BJ (cell line): ENCODE measurements at regions not wholly inside any gene's neighbourhood (a gene's known extent, or its start where the extent isn't known, plus 50 kb on each side); places are given as distances from the start of the nearest gene placed in this dataset.

ENCODE experiments used
- CTCF ChIA-PET: fragments of 350-600 bp; formaldehyde crosslinking; extraction: SDS; loops from one replicate; lab custom pipeline; 2021; ENCODE audit warnings: antibody characterized with exemption, inconsistent platforms; lab: Yijun Ruan, JAX
- POLR2A ChIA-PET: fragments of 300-600 bp; sonication (Branson Sonifier 250); formaldehyde crosslinking; extraction: SDS; loops from one replicate; lab custom pipeline; 2021; ENCODE audit warnings: antibody characterized with exemption; lab: Charles Lee
- DNase-seq: peaks from one replicate; pipeline ENCODE4 v3.0.0-alpha.2; 2011; ENCODE audit warnings: low read depth
- H3K27me3 ChIP-seq: 2 replicates; pipeline ENCODE4 v1.6.0; 2011; ENCODE audit warnings: low read length; ENCODE audit not compliant: control insufficient read depth, insufficient read depth
- H3K36me3 ChIP-seq: 2 replicates; pipeline ENCODE4 v1.5.1; 2011; ENCODE audit warnings: low read length; ENCODE audit not compliant: control insufficient read depth, insufficient read depth
- H3K4me3 ChIP-seq: 2 replicates; pipeline ENCODE4 v1.5.1; 2011; ENCODE audit warnings: low read depth, mild to moderate bottlenecking, control low read depth, low read length
- CTCF ChIP-seq: IDR thresholded peaks from 2 replicates; pipeline ENCODE4 v1.5.1; 2011; ENCODE audit warnings: low read depth, mild to moderate bottlenecking, control low read depth, inconsistent platforms, low read length, moderate library complexity; ENCODE audit not compliant: insufficient read depth

GRCh38 chr2:125264453-125264852 lies 1239.4 kb downstream of the CNTNAP5 start:
- TF ChIP-seq CTCF, result no peak
- no peaks in the 10 kb centered on the region for H3K27me3 ChIP-seq
- POLR2A ChIA-PET, result no interaction called here
- H3K4me3 ChIP-seq, result no peak overlapping the region
- CTCF ChIA-PET, result no interaction called here
- no peaks in the 10 kb centered on the region for H3K36me3 ChIP-seq
- no peak for DNase-seq

- DNase-seq, result no peak
- H3K4me3 ChIP-seq, result no peak overlapping the region
- H3K27me3 ChIP-seq, result no peaks in the 10 kb centered on the region
- TF ChIP-seq CTCF, result no peak
- ChIA-PET CTCF (no interaction called here), POLR2A (no interaction called here)
- no peaks in the 10 kb centered on the region for H3K36me3 ChIP-seq
Observed at GRCh38 chr2:125267683-125268082, 1242.6 kb downstream of the CNTNAP5 start.

GRCh38 chr2:125272651-125273050 lies 1247.6 kb downstream of the CNTNAP5 start:
- DNase-seq, result no peak
- ChIA-PET CTCF (no interaction called here), POLR2A (no interaction called here)
- no peak for TF ChIP-seq CTCF
- H3K36me3 ChIP-seq, result no peaks in the 10 kb centered on the region
- no peak overlapping the region for H3K4me3 ChIP-seq
- H3K27me3 ChIP-seq, result no peaks in the 10 kb centered on the region

- no peak for TF ChIP-seq CTCF
- DNase-seq, result no peak
- Histone ChIP-seq H3K4me3 (no peak overlapping the region), H3K36me3 (no peaks in the 10 kb centered on the region), H3K27me3 (no peaks in the 10 kb centered on the region)
- ChIA-PET POLR2A (no interaction called here), CTCF (interaction anchor here (0.5 kb wide), 1 partner anchor 1218 kb away, joined by 3 read pairs; no protein-coding TSS in a partner anchor)
Observed at GRCh38 chr2:125274718-125275117, 1249.6 kb downstream of the CNTNAP5 start.

GRCh38 chr2:125280265-125280664 lies 1255.2 kb downstream of the CNTNAP5 start:
- H3K36me3 ChIP-seq, result no peaks in the 10 kb centered on the region
- ChIA-PET POLR2A (no interaction called here), CTCF (no interaction called here)
- no peak for DNase-seq
- no peak overlapping the region for H3K4me3 ChIP-seq
- no peaks in the 10 kb centered on the region for H3K27me3 ChIP-seq
- no peak for TF ChIP-seq CTCF
